Liver (tissue), 8 donors: ENCODE measurements at regions not wholly inside any gene's neighbourhood (a gene's known extent, or its start where the extent isn't known, plus 50 kb on each side); places are given as distances from the start of the nearest gene placed in this dataset.

Experiments used
- DNase-seq: peaks from one replicate; pipeline ENCODE4 v3.0.0-alpha.2; 2017; ENCODE audit warnings: low spot score
- H3K27ac ChIP-seq, 2 donors: one replicate each; pipeline ENCODE4 v1.7.0; 2013; ENCODE audit warnings: inconsistent platforms in 2 of 2, low read length in 2 of 2, control low read depth in 1 of 2, low read depth in 1 of 2, mild to moderate bottlenecking in 1 of 2
- H3K27me3 ChIP-seq, 4 donors: one replicate each; pipeline versions ENCODE4 v1.6.1 to v1.7.0; 2013; ENCODE audit warnings: low read length in 3 of 4, inconsistent platforms in 1 of 4, mild to moderate bottlenecking in 1 of 4, moderate library complexity in 1 of 4; ENCODE audit not compliant: control insufficient read depth in 4 of 4, insufficient read depth in 4 of 4
- H3K36me3 ChIP-seq, 4 donors: one replicate each; pipeline versions ENCODE4 v1.6.1 to v1.7.0; 2013; ENCODE audit warnings: low read length in 3 of 4, mild to moderate bottlenecking in 3 of 4, low read depth in 1 of 4, moderate library complexity in 1 of 4; ENCODE audit not compliant: control insufficient read depth in 4 of 4, insufficient read depth in 3 of 4
- H3K4me1 ChIP-seq, 4 donors: one replicate each; pipeline versions ENCODE4 v1.6.1 to v1.7.0; 2013; ENCODE audit warnings: low read length in 3 of 4, mild to moderate bottlenecking in 3 of 4, moderate library complexity in 1 of 4; ENCODE audit not compliant: control insufficient read depth in 4 of 4, insufficient read depth in 4 of 4
- H3K4me3 ChIP-seq, 3 donors: one replicate each; pipeline versions ENCODE4 v1.6.1 to v1.7.0; 2013; ENCODE audit warnings: low read length in 3 of 3, control low read depth in 1 of 3, low read depth in 1 of 3, mild to moderate bottlenecking in 1 of 3
- H3K9ac ChIP-seq, 2 donors: one replicate each; pipeline ENCODE4 v1.7.0; 2013; ENCODE audit warnings: low read length in 2 of 2, mild to moderate bottlenecking in 2 of 2, moderate library complexity in 2 of 2, control low read depth in 1 of 2, low read depth in 1 of 2
- H3K9me3 ChIP-seq, 4 donors: one replicate each; pipeline versions ENCODE4 v1.6.1 to v1.7.0; 2013; ENCODE audit warnings: low read length in 3 of 4; ENCODE audit not compliant: control insufficient read depth in 4 of 4
- ATF3 ChIP-seq: IDR thresholded peaks from 2 replicates; pipeline ENCODE4 v1.6.1; 2016; ENCODE audit warnings: antibody characterized with exemption
- CTCF ChIP-seq: fragments of 150-350 bp; IDR thresholded peaks from 2 replicates; pipeline ENCODE4 v1.5.1; 2017; ENCODE audit warnings: improper control_type of control experiment, low read depth, low read length; ENCODE audit not compliant: missing input control
- EGR1 ChIP-seq, 2 donors: IDR thresholded peaks; 2 replicates each; pipeline ENCODE4 v1.6.1; 2016 to 2018; ENCODE audit warnings: antibody characterized with exemption in 2 of 2, low read depth in 2 of 2
- FOXA1 ChIP-seq: IDR thresholded peaks from 2 replicates; pipeline ENCODE4 v1.6.1; 2016; ENCODE audit warnings: antibody characterized with exemption
- FOXA2 ChIP-seq: IDR thresholded peaks from 2 replicates; pipeline ENCODE4 v1.6.1; 2016; ENCODE audit warnings: antibody characterized with exemption
- GABPA ChIP-seq, 2 donors: IDR thresholded peaks in 1 of 2; conservative IDR thresholded peaks in 1 of 2; 2 replicates each; pipeline ENCODE4 v1.6.1; 2016; ENCODE audit warnings: antibody characterized with exemption in 2 of 2, mild to moderate bottlenecking in 1 of 2, moderate library complexity in 1 of 2
- HNF4A ChIP-seq, 2 donors: conservative IDR thresholded peaks; 2 replicates each; pipeline ENCODE4 v1.6.1; 2016; ENCODE audit warnings: antibody characterized with exemption in 2 of 2, mild to moderate bottlenecking in 2 of 2
- JUND ChIP-seq, 2 donors: IDR thresholded peaks; 2 replicates each; pipeline ENCODE4 v1.6.1; 2016; ENCODE audit warnings: antibody characterized with exemption in 2 of 2
- NR2F2 ChIP-seq: IDR thresholded peaks from 2 replicates; pipeline ENCODE4 v1.6.1; 2016; ENCODE audit warnings: antibody characterized with exemption
- RAD21 ChIP-seq, 2 donors: IDR thresholded peaks; 2 replicates each; pipeline ENCODE4 v1.6.1; 2016; ENCODE audit warnings: antibody characterized with exemption in 2 of 2, mild to moderate bottlenecking in 2 of 2
- REST ChIP-seq: IDR thresholded peaks from 2 replicates; pipeline ENCODE4 v1.6.1; 2016; ENCODE audit warnings: antibody characterized with exemption, mild to moderate bottlenecking
- RXRA ChIP-seq, 2 donors: IDR thresholded peaks; 2 replicates each; pipeline ENCODE4 v1.6.1; 2017 to 2018; ENCODE audit warnings: antibody characterized with exemption in 2 of 2, mild to moderate bottlenecking in 1 of 2
- SP1 ChIP-seq: IDR thresholded peaks from 2 replicates; pipeline ENCODE4 v1.6.1; 2018; ENCODE audit warnings: antibody characterized with exemption, mild to moderate bottlenecking
- TAF1 ChIP-seq: conservative IDR thresholded peaks from 2 replicates; pipeline ENCODE4 v1.6.1; 2016; ENCODE audit warnings: antibody characterized with exemption, mild to moderate bottlenecking
- YY1 ChIP-seq: IDR thresholded peaks from 2 replicates; pipeline ENCODE4 v1.6.1; 2016; ENCODE audit warnings: antibody characterized with exemption, mild to moderate bottlenecking
- WGBS: extraction: QIAGEN DNeasy Blood & Tissue Kit; methylation state at CpG from one replicate; pipeline ENCODE4 v1.1.7; 2013; 5-methylcytosine and 5-hydroxymethylcytosine counted together
- donor health status: healthy.
- donor health status: healthy.
- donor health status: healthy.
- donor health status: healthy.
- donor health status: healthy.

- no peak for TF ChIP-seq REST
- no peak for TF ChIP-seq TAF1
- TF ChIP-seq CTCF, result no peak
- no peak for TF ChIP-seq HNF4A (conservative IDR thresholded peaks at IDR 0.05)
- TF ChIP-seq FOXA2, result no peak
- TF ChIP-seq GABPA (IDR thresholded peaks at IDR 0.05 in 1 of 2, conservative IDR thresholded peaks at IDR 0.05 in 1 of 2), result no peak
- no peak for TF ChIP-seq RAD21 (IDR thresholded peaks at IDR 0.05)
- TF ChIP-seq ATF3, result no peak
- no peak for TF ChIP-seq SP1
- TF ChIP-seq NR2F2, result no peak
- H3K4me3 ChIP-seq, result no peak overlapping the region
- peaks cover 0 to 3% (median 0%) of the 10 kb centered on the region in 4 donors for H3K4me1 ChIP-seq
- DNase-seq, result no peak
- 91% methylated on average over 11 of the region's 11 CpGs for WGBS
- no peak overlapping the region for H3K27ac ChIP-seq
- H3K9me3 ChIP-seq, result no peaks in the 10 kb centered on the region
- H3K27me3 ChIP-seq, result no peaks in the 10 kb centered on the region
- no peak overlapping the region for H3K9ac ChIP-seq
- H3K36me3 ChIP-seq, result no peaks in the 10 kb centered on the region
Measured at GRCh38 chr3:194961149-194961548, 275.5 kb downstream of the FAM43A start.

GRCh38 chr3:194961571-194961970 lies 275.9 kb downstream of the FAM43A start:
- no peak for DNase-seq
- H3K36me3 ChIP-seq, result no peaks in the 10 kb centered on the region
- H3K4me1 ChIP-seq, result peaks cover 0 to 2% (median 0%) of the 10 kb centered on the region in 4 donors
- WGBS, result 87% methylated on average over 6 of the region's 6 CpGs
- TF ChIP-seq YY1 (no peak), ATF3 (no peak), SP1 (no peak), CTCF (no peak), NR2F2 (no peak), JUND (IDR thresholded peaks at IDR 0.05) (no peak), HNF4A (conservative IDR thresholded peaks at IDR 0.05) (no peak), RAD21 (IDR thresholded peaks at IDR 0.05) (no peak), EGR1 (IDR thresholded peaks at IDR 0.05; ENCODE audit: low read depth in 2 of 2) (no peak), FOXA2 (no peak), FOXA1 (no peak), RXRA (IDR thresholded peaks at IDR 0.05) (no peak)
- H3K9me3 ChIP-seq, result no peaks in the 10 kb centered on the region
- no peak overlapping the region for H3K9ac ChIP-seq
- no peak overlapping the region for H3K27ac ChIP-seq
- H3K27me3 ChIP-seq, result no peaks in the 10 kb centered on the region
- H3K4me3 ChIP-seq, result no peak overlapping the region
